Mesenchymal stem cell (in vitro differentiated cells and primary cell): ENCODE measurements at regions not wholly inside any gene's neighbourhood (a gene's known extent, or its start where the extent isn't known, plus 50 kb on each side); places are given as distances from the start of the nearest gene placed in this dataset.

Source experiments
- DNase-seq: peaks from one replicate; pipeline ENCODE4 v3.0.0-alpha.2; 2013
- H2AFZ ChIP-seq: one replicate; pipeline ENCODE4 v1.6.1; 2013; ENCODE audit warnings: low read depth, mild to moderate bottlenecking, control low read depth, inconsistent platforms, low read length, moderate library complexity
- H2AK5ac ChIP-seq: 2 replicates; pipeline ENCODE4 v1.6.1; 2013; ENCODE audit warnings: low read length, moderate library complexity, mild to moderate bottlenecking, inconsistent platforms; ENCODE audit not compliant: severe bottlenecking
- H2BK120ac ChIP-seq: one replicate; pipeline ENCODE4 v1.6.1; 2013; ENCODE audit warnings: low read depth, mild to moderate bottlenecking, inconsistent platforms, low read length, moderate library complexity
- H2BK12ac ChIP-seq, 2 experiments: one replicate each; pipeline ENCODE4 v1.6.1; 2013; ENCODE audit warnings: inconsistent platforms in 2 of 2, low read length in 2 of 2, mild to moderate bottlenecking in 2 of 2, moderate library complexity in 2 of 2, control low read depth in 1 of 2
- H2BK15ac ChIP-seq: one replicate; pipeline ENCODE4 v1.6.1; 2013; ENCODE audit warnings: mild to moderate bottlenecking, low read depth, inconsistent platforms; ENCODE audit not compliant: poor library complexity, severe bottlenecking
- H2BK5ac ChIP-seq: 2 replicates; pipeline ENCODE4 v1.6.1; 2013; ENCODE audit warnings: low read depth, mild to moderate bottlenecking, low read length, control low read depth, inconsistent platforms; ENCODE audit not compliant: poor library complexity, severe bottlenecking
- H3K14ac ChIP-seq, 2 experiments: one replicate each; pipeline ENCODE4 v1.6.1; 2013; ENCODE audit warnings: inconsistent platforms in 2 of 2, low read length in 2 of 2, control low read depth in 1 of 2, mild to moderate bottlenecking in 1 of 2, moderate library complexity in 1 of 2
- H3K18ac ChIP-seq, 2 experiments: one replicate each; pipeline ENCODE4 v1.6.1; 2013; ENCODE audit warnings: inconsistent platforms in 2 of 2, low read length in 2 of 2, control low read depth in 1 of 2, low read depth in 1 of 2, mild to moderate bottlenecking in 1 of 2
- H3K23ac ChIP-seq, 2 experiments: one replicate each; pipeline ENCODE4 v1.6.1; 2013; ENCODE audit warnings: inconsistent platforms in 2 of 2, low read length in 2 of 2, mild to moderate bottlenecking in 2 of 2, moderate library complexity in 2 of 2, control low read depth in 1 of 2
- H3K27ac ChIP-seq: 2 replicates; pipeline ENCODE4 v1.5.1; 2013; ENCODE audit warnings: mild to moderate bottlenecking, moderate library complexity, low read length, control low read depth, inconsistent platforms; ENCODE audit not compliant: poor library complexity, severe bottlenecking
- H3K27me3 ChIP-seq, 2 experiments: 2 replicates each; pipeline versions ENCODE4 v1.6.1 to v1.7.0; 2013; ENCODE audit warnings: low read length in 2 of 2, mild to moderate bottlenecking in 2 of 2, moderate library complexity in 2 of 2, control low read depth in 1 of 2, inconsistent platforms in 1 of 2; ENCODE audit not compliant: control insufficient read depth in 1 of 2, insufficient read depth in 1 of 2
- H3K36me3 ChIP-seq, 2 experiments: 2 replicates each; pipeline versions ENCODE4 v1.6.1 to v1.7.0; 2013; ENCODE audit warnings: low read length in 2 of 2, control low read depth in 1 of 2, inconsistent platforms in 1 of 2, low read depth in 1 of 2, mild to moderate bottlenecking in 1 of 2; ENCODE audit not compliant: insufficient read depth in 2 of 2, control insufficient read depth in 1 of 2
- H3K4ac ChIP-seq, 2 experiments: one replicate each; pipeline ENCODE4 v1.6.1; 2013; ENCODE audit warnings: inconsistent platforms in 2 of 2, low read length in 2 of 2, mild to moderate bottlenecking in 2 of 2, moderate library complexity in 2 of 2, control low read depth in 1 of 2, low read depth in 1 of 2
- H3K4me1 ChIP-seq: 2 replicates; pipeline ENCODE4 v1.6.1; 2013; ENCODE audit warnings: low read depth, low read length, control low read depth; ENCODE audit not compliant: control insufficient read depth, insufficient read depth
- H3K4me2 ChIP-seq: 2 replicates; pipeline ENCODE4 v1.6.1; 2013; ENCODE audit warnings: low read length, mild to moderate bottlenecking, inconsistent platforms; ENCODE audit not compliant: poor library complexity, severe bottlenecking
- H3K4me3 ChIP-seq, 2 experiments: 2 replicates each; pipeline versions ENCODE4 v1.5.1 to v1.7.0; 2013; ENCODE audit warnings: low read length in 2 of 2, mild to moderate bottlenecking in 2 of 2, control low read depth in 1 of 2, low read depth in 1 of 2; ENCODE audit not compliant: insufficient read depth in 1 of 2
- H3K79me1 ChIP-seq: replicated peaks from 2 replicates; pipeline ENCODE4 v1.6.1; 2013; ENCODE audit warnings: mild to moderate bottlenecking, control low read depth, low read length, inconsistent platforms; ENCODE audit not compliant: poor library complexity, severe bottlenecking
- H3K9ac ChIP-seq: 2 replicates; pipeline ENCODE4 v1.7.0; 2013; ENCODE audit warnings: mild to moderate bottlenecking, low read length, moderate library complexity
- H3K9me3 ChIP-seq: 2 replicates; pipeline ENCODE4 v1.7.0; 2013; ENCODE audit warnings: mild to moderate bottlenecking, low read length; ENCODE audit not compliant: control insufficient read depth
- H4K8ac ChIP-seq: one replicate; pipeline ENCODE4 v1.6.1; 2013; ENCODE audit warnings: inconsistent platforms, mild to moderate bottlenecking, low read length, moderate library complexity
- H4K91ac ChIP-seq: one replicate; pipeline ENCODE4 v1.6.1; 2013; ENCODE audit warnings: mild to moderate bottlenecking, low read length, inconsistent platforms
- WGBS: methylation state at CpG from one replicate; pipeline ENCODE4 v1.1.7; 2013; ENCODE audit warnings: mixed read lengths; 5-methylcytosine and 5-hydroxymethylcytosine counted together

- no peak for DNase-seq
- Histone ChIP-seq H3K9me3 (no peaks in the 10 kb centered on the region), H2BK12ac (no peak overlapping the region), H3K14ac (no peak overlapping the region), H3K27ac (no peak overlapping the region), H3K27me3 (peaks cover 3 to 31% of the 10 kb centered on the region in 2 experiments), H3K4me2 (no peak overlapping the region), H2AFZ (no peak overlapping the region), H3K4me3 (no peak overlapping the region), H3K36me3 (no peaks in the 10 kb centered on the region), H3K23ac (no peak overlapping the region), H3K18ac (no peak overlapping the region), H3K79me1 (no peaks in the 10 kb centered on the region), H3K4ac (no peak overlapping the region), H2BK5ac (no peak overlapping the region), H3K4me1 (no peaks in the 10 kb centered on the region), H4K91ac (no peak overlapping the region), H2BK15ac (no peak overlapping the region), H2BK120ac (no peak overlapping the region), H3K9ac (no peak overlapping the region), H4K8ac (no peak overlapping the region), H2AK5ac (no peak overlapping the region)
- WGBS: 84% methylated on average over 6 of the region's 8 CpGs
These were observed 62.7 kb upstream of the HELT start for GRCh38 chr4:184955636-184956035.

GRCh38 chr4:184957446-184958115 lies 60.7 kb upstream of the HELT start:
- no peaks in the 10 kb centered on the region for H3K9me3 ChIP-seq
- no peak overlapping the region for H2BK120ac ChIP-seq
- no peak overlapping the region for H3K4me3 ChIP-seq
- H3K4me1 ChIP-seq: peaks cover 2% of the 10 kb centered on the region
- H4K91ac ChIP-seq: no peak overlapping the region
- no peak overlapping the region for H2BK5ac ChIP-seq
- no peak overlapping the region for H3K23ac ChIP-seq
- H3K27me3 ChIP-seq: peaks cover 3 to 31% of the 10 kb centered on the region in 2 experiments
- no peak overlapping the region for H3K4ac ChIP-seq
- H2BK12ac ChIP-seq: no peak overlapping the region
- H2AK5ac ChIP-seq: no peak overlapping the region
- H2AFZ ChIP-seq: no peak overlapping the region
- H4K8ac ChIP-seq: no peak overlapping the region
- no peaks in the 10 kb centered on the region for H3K36me3 ChIP-seq
- H2BK15ac ChIP-seq: no peak overlapping the region
- no peak overlapping the region for H3K27ac ChIP-seq
- no peaks in the 10 kb centered on the region for H3K79me1 ChIP-seq
- no peak for DNase-seq
- H3K14ac ChIP-seq: no peak overlapping the region
- H3K9ac ChIP-seq: no peak overlapping the region
- H3K4me2 ChIP-seq: no peak overlapping the region
- 74% methylated on average over 11 of the region's 13 CpGs for WGBS
- no peak overlapping the region for H3K18ac ChIP-seq

GRCh38 chr4:184958127-184958922 lies 60.0 kb upstream of the HELT start:
- no peaks in the 10 kb centered on the region for H3K79me1 ChIP-seq
- H4K8ac ChIP-seq: no peak overlapping the region
- no peaks in the 10 kb centered on the region for H3K36me3 ChIP-seq
- H3K4me1 ChIP-seq: peaks cover 2% of the 10 kb centered on the region
- no peak overlapping the region for H4K91ac ChIP-seq
- H3K9me3 ChIP-seq: no peaks in the 10 kb centered on the region
- H2AK5ac ChIP-seq: no peak overlapping the region
- no peak overlapping the region for H2BK5ac ChIP-seq
- H3K14ac ChIP-seq: no peak overlapping the region
- H2BK120ac ChIP-seq: no peak overlapping the region
- no peak overlapping the region for H3K27ac ChIP-seq
- no peak overlapping the region for H3K23ac ChIP-seq
- no peak overlapping the region for H2AFZ ChIP-seq
- no peak overlapping the region for H3K4me2 ChIP-seq
- H3K18ac ChIP-seq: no peak overlapping the region
- H3K4me3 ChIP-seq: no peak overlapping the region
- no peak overlapping the region for H3K9ac ChIP-seq
- H2BK12ac ChIP-seq: no peak overlapping the region
- peaks cover 3 to 27% of the 10 kb centered on the region in 2 experiments for H3K27me3 ChIP-seq
- no peak overlapping the region for H2BK15ac ChIP-seq
- no peak overlapping the region for H3K4ac ChIP-seq
- no peak for DNase-seq
- WGBS: 78% methylated on average over 9 of the region's 10 CpGs

- Histone ChIP-seq H3K27ac (no peak overlapping the region), H4K8ac (no peak overlapping the region), H3K14ac (no peak overlapping the region), H2BK12ac (no peak overlapping the region), H3K9me3 (no peaks in the 10 kb centered on the region), H3K4me3 (no peak overlapping the region), H3K18ac (no peak overlapping the region), H2AK5ac (no peak overlapping the region), H3K4ac (no peak overlapping the region), H2BK120ac (no peak overlapping the region), H3K4me1 (peaks cover 2% of the 10 kb centered on the region), H3K9ac (no peak overlapping the region), H3K27me3 (peaks cover 3 to 21% of the 10 kb centered on the region in 2 experiments), H3K36me3 (no peaks in the 10 kb centered on the region), H3K4me2 (no peak overlapping the region), H2BK15ac (no peak overlapping the region), H2AFZ (no peak overlapping the region), H4K91ac (no peak overlapping the region), H3K79me1 (no peaks in the 10 kb centered on the region), H2BK5ac (no peak overlapping the region), H3K23ac (no peak overlapping the region)
- 98% methylated on average over 8 of the region's 8 CpGs for WGBS
- no peak for DNase-seq
These were observed 59.4 kb upstream of the HELT start for GRCh38 chr4:184958923-184959210.
